ENCODE measurements at regions not wholly inside any gene's neighbourhood (a gene's known extent, or its start where the extent isn't known, plus 50 kb on each side); places are given as distances from the start of the nearest gene placed in this dataset.

GRCh38 chr20:22403632-22404361, 180.6 kb downstream of the FOXA2 start:
- no peak for DNase-seq

DNA sequence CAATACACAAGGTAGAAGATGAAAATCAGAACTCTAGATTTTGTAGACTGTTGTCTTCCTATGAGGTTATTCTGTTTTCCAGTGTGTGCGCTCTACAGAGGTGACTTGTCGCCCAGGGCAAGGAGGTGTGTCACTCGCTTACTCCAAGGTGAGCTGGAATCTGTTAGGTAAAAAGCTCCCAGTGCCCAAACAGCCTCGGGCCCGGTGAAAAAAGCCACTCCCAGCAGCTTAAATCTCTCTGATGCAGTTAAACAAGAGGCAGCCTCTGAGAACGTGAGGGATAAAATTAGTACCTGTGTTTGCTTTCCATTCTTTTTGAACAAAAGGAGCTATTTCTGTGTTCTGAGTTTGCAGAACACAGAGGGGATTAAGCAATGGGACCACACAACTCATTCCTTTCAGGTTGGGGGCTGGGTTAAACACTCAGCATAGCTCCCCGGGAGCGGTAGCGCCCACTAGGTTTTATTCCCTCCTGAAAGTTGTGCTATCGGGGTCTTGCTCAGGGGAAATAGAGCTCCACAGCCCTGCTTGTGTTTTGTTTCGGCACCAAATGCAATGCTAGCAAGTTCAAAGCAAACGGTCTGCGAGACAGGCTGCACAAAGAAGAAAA, 181.2 kb downstream of the FOXA2 start:
- no peak for DNase-seq

GRCh38 chr20:22402550-22402949, 181.8 kb downstream of the FOXA2 start:
- no peak for DNase-seq

DNA sequence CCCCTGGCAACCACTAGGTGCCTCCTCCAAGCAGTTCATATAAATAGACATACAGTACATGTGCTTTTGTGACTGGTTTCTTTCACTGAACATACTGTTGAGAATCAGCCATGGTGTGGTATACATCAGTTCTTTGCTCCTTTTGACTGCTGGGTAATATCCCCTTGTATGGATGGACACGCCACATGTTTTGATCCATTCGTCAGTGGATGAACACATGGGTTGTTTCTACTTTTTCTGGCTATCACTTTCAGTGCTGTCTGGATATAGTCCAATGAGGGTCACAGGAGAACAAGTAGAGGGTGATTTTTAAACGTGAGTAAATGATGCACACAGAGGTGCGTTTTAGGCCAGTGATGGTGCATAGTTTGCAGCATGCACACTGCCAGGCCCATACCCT, 183.9 kb downstream of the FOXA2 start:
- no peak for DNase-seq

DNA sequence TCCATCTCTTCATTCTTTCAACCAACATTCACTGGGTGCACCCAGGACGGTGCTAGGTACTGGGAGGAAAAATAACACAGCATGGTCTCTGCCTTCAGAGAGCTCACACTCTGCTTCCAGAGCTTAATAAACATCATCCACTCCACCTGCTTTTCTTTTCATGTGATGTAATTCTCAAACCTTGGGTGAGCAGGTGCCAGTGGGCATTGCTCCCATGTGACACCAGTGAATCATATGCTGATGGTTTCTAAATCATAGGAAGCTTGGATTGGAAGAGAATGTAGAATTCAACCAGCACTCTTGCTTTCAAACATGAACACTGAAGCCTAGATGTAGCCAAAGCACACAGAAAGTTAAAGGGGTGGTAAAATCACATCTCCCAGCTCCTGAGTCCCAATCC, 189.8 kb downstream of the FOXA2 start:
- no peak for DNase-seq

GRCh38 chr20:22390543-22390903, 193.8 kb downstream of the FOXA2 start:
- DNase-seq: no peak

- no peak for DNase-seq
Measured at GRCh38 chr20:22389836-22390542, 194.4 kb downstream of the FOXA2 start.

GRCh38 chr20:22387452-22387851, 196.9 kb downstream of the FOXA2 start:
- no peak for DNase-seq

- DNase-seq: no peak
Measured at GRCh38 chr20:22386306-22386623, 198.1 kb downstream of the FOXA2 start.

DNA sequence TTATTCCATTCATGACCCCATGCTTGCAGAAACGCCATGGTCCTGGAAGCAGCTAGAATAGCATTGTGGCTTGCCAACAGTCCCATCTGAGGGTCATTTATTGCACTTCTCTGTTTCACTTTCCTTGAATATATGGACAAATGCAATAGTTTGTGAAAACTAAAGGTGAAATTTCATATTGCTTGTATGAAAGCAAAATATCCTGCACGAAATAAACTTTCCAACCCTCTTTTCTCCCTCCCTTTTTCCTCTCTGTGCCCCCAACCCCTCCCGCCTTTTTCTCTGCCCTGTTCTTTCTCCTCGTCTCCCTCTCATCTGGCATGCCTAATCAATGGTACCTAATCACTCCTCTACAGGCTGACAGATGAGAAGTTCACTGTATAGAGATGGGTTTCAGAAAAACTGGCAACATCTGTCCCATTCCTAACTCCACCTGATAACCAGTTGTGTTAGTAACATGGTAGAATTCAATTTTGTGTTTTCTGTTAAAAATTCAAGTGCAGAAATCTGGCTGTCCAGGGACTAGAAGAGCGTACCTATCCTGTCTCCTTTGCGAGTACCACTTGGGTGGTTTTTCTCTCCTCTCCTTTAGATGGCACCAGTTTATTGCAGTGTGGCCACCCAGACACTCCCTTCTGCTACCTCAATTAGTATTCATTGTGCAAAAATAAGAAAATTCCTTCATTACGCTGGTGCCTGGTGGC, 198.6 kb downstream of the FOXA2 start:
- peak; percentile 9 for DNase-seq

- no peak for DNase-seq
Measured at GRCh38 chr20:22384978-22385377, 199.4 kb downstream of the FOXA2 start.

GRCh38 chr20:22383156-22383555, 201.2 kb downstream of the FOXA2 start:
- DNase-seq: no peak

- no peak for DNase-seq
Measured at GRCh38 chr20:22382742-22383141, 201.6 kb downstream of the FOXA2 start.

DNA sequence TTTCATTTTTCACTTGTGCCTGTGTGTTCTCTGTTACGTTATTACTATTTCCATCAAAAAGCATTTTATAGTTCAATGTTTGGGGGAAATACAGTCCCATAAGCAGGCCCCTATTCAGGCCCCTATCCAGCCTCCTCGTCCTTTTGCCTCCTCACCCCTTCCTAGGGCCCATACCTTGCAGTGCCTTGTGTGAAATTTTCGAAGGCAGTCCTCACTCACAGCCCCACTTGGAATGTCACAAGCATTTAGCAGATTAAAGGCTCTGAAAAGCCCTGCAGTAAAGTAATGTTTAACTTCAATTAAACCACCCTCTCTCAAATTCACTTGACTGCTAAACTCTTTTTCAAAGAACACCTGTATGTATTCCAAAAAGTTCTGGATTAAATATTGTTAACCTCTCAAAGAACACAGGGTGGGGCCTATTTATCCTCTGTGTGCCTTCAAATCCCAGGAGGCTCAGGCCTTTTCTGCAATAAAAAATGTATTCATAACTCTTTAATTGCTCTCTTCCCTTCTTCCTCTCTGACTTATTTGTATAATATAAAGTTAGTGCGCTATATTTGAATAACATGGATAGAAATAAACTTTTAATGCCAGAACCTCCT, 202.5 kb downstream of the FOXA2 start:
- DNase-seq: no peak

DNA sequence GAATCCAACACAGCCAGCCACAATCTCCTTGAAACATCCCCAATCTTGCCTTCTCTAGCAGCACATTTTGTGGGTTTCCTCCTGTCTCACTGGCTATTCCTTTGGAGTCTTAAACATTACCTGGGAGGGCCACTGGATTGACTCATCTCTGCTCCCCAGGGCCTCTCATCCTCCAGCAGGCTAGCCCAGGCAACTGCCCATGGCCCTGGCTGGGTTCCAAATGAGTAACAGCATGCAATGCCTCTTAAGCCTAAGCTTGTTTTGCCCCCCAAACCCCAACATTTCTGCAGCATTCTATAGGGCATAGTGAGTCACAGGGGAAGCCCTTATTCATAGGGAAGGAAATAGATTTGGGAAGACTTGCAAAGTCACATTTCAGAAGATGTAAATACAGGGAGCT, 204.9 kb downstream of the FOXA2 start:
- DNase-seq: no peak

GRCh38 chr20:22374678-22375590, 209.4 kb downstream of the FOXA2 start:
- DNase-seq: no peak

GRCh38 chr20:22374066-22374465, 210.3 kb downstream of the FOXA2 start:
- DNase-seq: no peak

- no peak for DNase-seq
Measured at GRCh38 chr20:22373164-22373895, 211.0 kb downstream of the FOXA2 start.

DNA sequence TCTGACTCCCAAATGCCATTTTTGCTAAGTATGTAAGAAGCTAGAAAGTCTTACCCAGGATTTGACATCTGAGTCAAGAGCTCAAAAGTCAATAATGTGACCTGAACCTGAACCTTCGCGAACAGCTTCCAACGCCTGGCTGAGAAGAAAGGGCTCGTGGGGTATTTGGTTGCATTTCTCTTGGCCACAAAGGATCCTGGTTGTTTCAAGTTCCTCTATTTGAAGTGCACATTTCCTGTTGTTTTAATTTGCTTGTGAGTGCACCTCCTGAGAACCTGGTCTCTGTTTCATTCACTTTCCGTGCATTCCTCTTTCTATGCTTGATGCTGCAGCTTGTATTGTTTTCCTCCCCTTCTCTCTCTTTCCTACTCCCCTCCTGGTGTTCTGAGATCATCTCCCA, 212.5 kb downstream of the FOXA2 start:
- DNase-seq: no peak

DNA sequence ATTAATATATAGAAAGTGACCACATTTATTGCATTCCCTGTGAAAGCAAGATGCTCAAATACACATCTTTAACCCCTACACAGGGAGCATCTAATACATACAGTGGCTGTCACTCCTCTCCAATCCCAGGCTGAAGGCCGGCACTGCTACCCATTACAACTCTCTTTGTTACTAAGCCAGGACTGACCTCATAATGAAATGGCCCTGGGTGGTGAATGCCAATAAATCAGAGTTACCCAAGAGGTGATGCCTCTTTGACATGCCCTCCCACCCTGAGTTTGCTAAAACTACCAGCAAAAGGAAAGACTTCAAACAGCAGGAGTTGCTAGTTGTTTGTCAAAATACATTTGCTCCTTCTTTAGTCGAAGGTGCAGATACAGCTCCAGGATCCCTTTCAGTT, 214.2 kb downstream of the FOXA2 start:
- DNase-seq: no peak

- DNase-seq: no peak
Measured at GRCh38 chr20:22369100-22369499, 215.3 kb downstream of the FOXA2 start.

- DNase-seq: no peak
Measured at GRCh38 chr20:22368235-22368634, 216.1 kb downstream of the FOXA2 start.

Measured in hematopoietic multipotent progenitor cell treated with erythropoietin and hydrocortisone succinate and interleukin-3 and kit ligand, for 8 days (in vitro differentiated cells).